Nephron progenitor cell (in vitro differentiated cells): ENCODE measurements at regions not wholly inside any gene's neighbourhood (a gene's known extent, or its start where the extent isn't known, plus 50 kb on each side); places are given as distances from the start of the nearest gene placed in this dataset.

ENCODE experiments used
- DNase-seq: peaks from one replicate; pipeline ENCODE4 v3.0.0; 2021
- H3K27ac Mint-ChIP-seq: 2 replicates; pipeline ENCODE4 v1.8.0; 2021; ENCODE audit warnings: mild to moderate bottlenecking, moderate library complexity, mixed read lengths
- H3K27me3 Mint-ChIP-seq: 2 replicates; pipeline ENCODE4 v1.8.0; 2021; ENCODE audit warnings: mild to moderate bottlenecking, low read depth, mixed read lengths; ENCODE audit not compliant: poor library complexity
- H3K36me3 Mint-ChIP-seq: 2 replicates; pipeline ENCODE4 v1.8.0; 2021; ENCODE audit warnings: low read depth, mixed read lengths
- H3K4me1 Mint-ChIP-seq: 2 replicates; pipeline ENCODE4 v1.8.0; 2021; ENCODE audit warnings: mixed read lengths
- H3K4me3 Mint-ChIP-seq: 2 replicates; pipeline ENCODE4 v1.8.0; 2021; ENCODE audit warnings: mild to moderate bottlenecking, moderate library complexity, mixed read lengths
- H3K9me3 Mint-ChIP-seq: 2 replicates; pipeline ENCODE4 v1.8.0; 2021; ENCODE audit warnings: mild to moderate bottlenecking, moderate library complexity, mixed read lengths
- CTCF ChIP-seq: fragments of 200-600 bp; sonication (generic); IDR thresholded peaks from 2 replicates; pipeline ENCODE4 v1.5.0; 2021; ENCODE audit warnings: antibody characterized with exemption

- H3K27me3 Mint-ChIP-seq, result no peaks in the 10 kb centered on the region
- peaks cover 18% of the 10 kb centered on the region for H3K9me3 Mint-ChIP-seq
- H3K4me1 Mint-ChIP-seq, result peaks cover 28% of the 10 kb centered on the region
- DNase-seq, result no peak
- no peak for TF ChIP-seq CTCF
- H3K36me3 Mint-ChIP-seq, result no peaks in the 10 kb centered on the region
- peak overlapping the region; percentile 95 for H3K27ac Mint-ChIP-seq
- no peak overlapping the region for H3K4me3 Mint-ChIP-seq
Measured at GRCh38 chr12:97680751-97681150, 218.1 kb downstream of the RMST start.

GRCh38 chr12:97681612-97682504 is 219.3 kb downstream of the RMST start:
- no peaks in the 10 kb centered on the region for H3K27me3 Mint-ChIP-seq
- DNase-seq, result no peak
- H3K9me3 Mint-ChIP-seq, result peaks cover 8% of the 10 kb centered on the region
- no peak overlapping the region for H3K4me3 Mint-ChIP-seq
- peaks cover 28% of the 10 kb centered on the region for H3K4me1 Mint-ChIP-seq
- peak overlapping the region; percentile 95 for H3K27ac Mint-ChIP-seq
- TF ChIP-seq CTCF, result no peak
- no peaks in the 10 kb centered on the region for H3K36me3 Mint-ChIP-seq

- Mint-ChIP-seq H3K4me3 (no peak overlapping the region), H3K27ac (no peak overlapping the region), H3K36me3 (no peaks in the 10 kb centered on the region), H3K27me3 (peaks cover under 1% of the 10 kb centered on the region), H3K9me3 (peaks cover 5% of the 10 kb centered on the region), H3K4me1 (peaks cover 28% of the 10 kb centered on the region)
- DNase-seq, result no peak
- TF ChIP-seq CTCF, result no peak
Measured at GRCh38 chr12:97685360-97685759, 222.8 kb downstream of the RMST start.

GRCh38 chr12:97701901-97702300 is 239.3 kb downstream of the RMST start:
- no peaks in the 10 kb centered on the region for H3K36me3 Mint-ChIP-seq
- peaks cover 18% of the 10 kb centered on the region for H3K4me1 Mint-ChIP-seq
- H3K27me3 Mint-ChIP-seq, result peaks cover 4% of the 10 kb centered on the region
- DNase-seq, result no peak
- H3K9me3 Mint-ChIP-seq, result peaks cover 13% of the 10 kb centered on the region
- no peak overlapping the region for H3K27ac Mint-ChIP-seq
- H3K4me3 Mint-ChIP-seq, result no peak overlapping the region
- TF ChIP-seq CTCF, result no peak

- Mint-ChIP-seq H3K4me3 (no peak overlapping the region), H3K4me1 (peaks cover 31% of the 10 kb centered on the region), H3K9me3 (peaks cover 5% of the 10 kb centered on the region), H3K27me3 (no peaks in the 10 kb centered on the region), H3K27ac (no peak overlapping the region), H3K36me3 (peaks cover 6% of the 10 kb centered on the region)
- TF ChIP-seq CTCF, result no peak
- DNase-seq, result no peak
Measured at GRCh38 chr12:97711392-97711791, 248.8 kb downstream of the RMST start.

- H3K4me1 Mint-ChIP-seq, result peaks cover 31% of the 10 kb centered on the region
- H3K27ac Mint-ChIP-seq, result no peak overlapping the region
- H3K36me3 Mint-ChIP-seq, result peaks cover 6% of the 10 kb centered on the region
- no peak overlapping the region for H3K4me3 Mint-ChIP-seq
- no peaks in the 10 kb centered on the region for H3K27me3 Mint-ChIP-seq
- no peak for DNase-seq
- peaks cover 5% of the 10 kb centered on the region for H3K9me3 Mint-ChIP-seq
- no peak for TF ChIP-seq CTCF
Measured at GRCh38 chr12:97713270-97713669, 250.7 kb downstream of the RMST start.
